Loucy (cell line): ENCODE measurements at regions not wholly inside any gene's neighbourhood (a gene's known extent, or its start where the extent isn't known, plus 50 kb on each side); places are given as distances from the start of the nearest gene placed in this dataset.
"Not testable (repeated sequence)": the region's sequence is repeated elsewhere in the genome, so short reads cannot be mapped to it uniquely, and the experiment has no call there.

Experiments used
- H2AFZ ChIP-seq: fragments of 200-600 bp; sonication (generic); 2 replicates; pipeline ENCODE4 v1.6.0; 2016; ENCODE audit warnings: antibody characterized with exemption, mild to moderate bottlenecking, low read length, moderate library complexity
- H3F3A ChIP-seq: fragments of 200-600 bp; 2 replicates; pipeline ENCODE4 v1.6.0; 2016; ENCODE audit warnings: antibody characterized with exemption, low read depth, mild to moderate bottlenecking
- H3K27me3 ChIP-seq: fragments of 200-600 bp; sonication (generic); 2 replicates; pipeline ENCODE4 v1.6.1; 2014; ENCODE audit warnings: low read length, mild to moderate bottlenecking; ENCODE audit not compliant: insufficient read depth, poor library complexity, severe bottlenecking
- H3K36me3 ChIP-seq: fragments of 200-600 bp; sonication (generic); 2 replicates; pipeline ENCODE4 v1.6.1; 2016; ENCODE audit warnings: low read length; ENCODE audit not compliant: insufficient read depth
- H3K4me1 ChIP-seq: fragments of 200-600 bp; sonication (generic); 2 replicates; pipeline ENCODE4 v1.5.1; 2014; ENCODE audit warnings: low read length, mild to moderate bottlenecking; ENCODE audit not compliant: insufficient read depth, poor library complexity, severe bottlenecking
- H3K4me2 ChIP-seq: fragments of 200-600 bp; sonication (generic); 2 replicates; pipeline ENCODE4 v1.6.0; 2014; ENCODE audit warnings: antibody characterized with exemption, low read length, low read depth, mild to moderate bottlenecking; ENCODE audit not compliant: poor library complexity, severe bottlenecking
- H3K4me3 ChIP-seq: fragments of 200-600 bp; sonication (generic); 2 replicates; pipeline ENCODE4 v1.5.1; 2014; ENCODE audit warnings: low read length, mild to moderate bottlenecking, mixed read lengths; ENCODE audit not compliant: poor library complexity, severe bottlenecking
- H3K79me2 ChIP-seq: fragments of 200-600 bp; sonication (generic); 2 replicates; pipeline ENCODE4 v1.6.1; 2014; ENCODE audit warnings: low read length; ENCODE audit not compliant: insufficient read depth
- H3K9ac ChIP-seq: fragments of 200-600 bp; sonication (generic); 2 replicates; pipeline ENCODE4 v1.6.0; 2014; ENCODE audit warnings: mild to moderate bottlenecking, low read depth, low read length, moderate library complexity; ENCODE audit not compliant: poor library complexity, severe bottlenecking
- H3K9me2 ChIP-seq: fragments of 200-600 bp; sonication (generic); replicated peaks from 2 replicates; pipeline ENCODE4 v1.6.1; 2016; ENCODE audit warnings: low read depth, low read length, mixed read lengths
- H3K9me3 ChIP-seq: fragments of 200-600 bp; sonication (generic); 2 replicates; pipeline ENCODE4 v1.6.1; 2014; ENCODE audit warnings: mild to moderate bottlenecking, antibody characterized with exemption, low read length, low read depth; ENCODE audit not compliant: insufficient read depth
- H4K20me1 ChIP-seq: fragments of 200-600 bp; sonication (generic); 2 replicates; pipeline ENCODE4 v1.6.0; 2014; ENCODE audit warnings: antibody characterized with exemption, low read length, mild to moderate bottlenecking; ENCODE audit not compliant: insufficient read depth, poor library complexity, severe bottlenecking
- EZH2phosphoT487 ChIP-seq: fragments of 200-600 bp; IDR thresholded peaks from 2 replicates; pipeline ENCODE4 v1.6.1; 2018; ENCODE audit warnings: antibody characterized with exemption, mild to moderate bottlenecking, moderate library complexity, borderline replicate concordance
- TF ChIP-seq, protein P1 (sequence below): fragments of 200-600 bp; sonication (generic); conservative IDR thresholded peaks from 2 replicates; pipeline ENCODE4 v1.5.1; 2014; ENCODE audit warnings: mild to moderate bottlenecking, antibody characterized with exemption, low read length

DNA sequence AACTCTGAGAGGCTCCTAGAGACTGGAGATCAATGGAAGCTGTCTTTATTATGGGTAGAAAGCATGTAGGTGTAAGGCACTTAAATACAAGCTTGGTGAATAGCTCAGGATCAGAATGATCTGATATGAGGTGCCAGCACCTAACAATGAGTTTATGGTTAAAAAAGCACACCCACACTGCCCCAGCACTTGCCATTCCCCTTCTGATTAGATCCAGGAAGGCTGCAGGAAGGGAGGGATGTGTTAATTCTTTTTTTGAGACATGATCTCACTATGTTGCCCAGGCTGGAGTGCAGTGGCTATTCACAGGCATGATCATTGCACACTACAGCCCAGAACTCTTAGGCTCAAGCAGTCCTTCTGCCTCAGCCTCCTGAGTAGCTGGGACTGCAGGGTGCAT, 71.8 kb upstream of the IVNS1ABP start:
- Histone ChIP-seq H3K9me3 (no peaks in the 10 kb centered on the region), H3K4me2 (no peak overlapping the region), H3K9ac (no peak overlapping the region), H3F3A (no peaks in the 10 kb centered on the region), H3K79me2 (no peaks in the 10 kb centered on the region), H3K4me1 (no peaks in the 10 kb centered on the region), H3K36me3 (no peaks in the 10 kb centered on the region), H3K27me3 (no peaks in the 10 kb centered on the region), H2AFZ (no peak overlapping the region), H3K4me3 (no peak overlapping the region), H4K20me1 (no peaks in the 10 kb centered on the region), H3K9me2 (no peaks in the 10 kb centered on the region)
- TF ChIP-seq, protein P1, sequence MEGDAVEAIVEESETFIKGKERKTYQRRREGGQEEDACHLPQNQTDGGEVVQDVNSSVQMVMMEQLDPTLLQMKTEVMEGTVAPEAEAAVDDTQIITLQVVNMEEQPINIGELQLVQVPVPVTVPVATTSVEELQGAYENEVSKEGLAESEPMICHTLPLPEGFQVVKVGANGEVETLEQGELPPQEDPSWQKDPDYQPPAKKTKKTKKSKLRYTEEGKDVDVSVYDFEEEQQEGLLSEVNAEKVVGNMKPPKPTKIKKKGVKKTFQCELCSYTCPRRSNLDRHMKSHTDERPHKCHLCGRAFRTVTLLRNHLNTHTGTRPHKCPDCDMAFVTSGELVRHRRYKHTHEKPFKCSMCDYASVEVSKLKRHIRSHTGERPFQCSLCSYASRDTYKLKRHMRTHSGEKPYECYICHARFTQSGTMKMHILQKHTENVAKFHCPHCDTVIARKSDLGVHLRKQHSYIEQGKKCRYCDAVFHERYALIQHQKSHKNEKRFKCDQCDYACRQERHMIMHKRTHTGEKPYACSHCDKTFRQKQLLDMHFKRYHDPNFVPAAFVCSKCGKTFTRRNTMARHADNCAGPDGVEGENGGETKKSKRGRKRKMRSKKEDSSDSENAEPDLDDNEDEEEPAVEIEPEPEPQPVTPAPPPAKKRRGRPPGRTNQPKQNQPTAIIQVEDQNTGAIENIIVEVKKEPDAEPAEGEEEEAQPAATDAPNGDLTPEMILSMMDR = no peak
- TF ChIP-seq EZH2phosphoT487 = no peak

DNA sequence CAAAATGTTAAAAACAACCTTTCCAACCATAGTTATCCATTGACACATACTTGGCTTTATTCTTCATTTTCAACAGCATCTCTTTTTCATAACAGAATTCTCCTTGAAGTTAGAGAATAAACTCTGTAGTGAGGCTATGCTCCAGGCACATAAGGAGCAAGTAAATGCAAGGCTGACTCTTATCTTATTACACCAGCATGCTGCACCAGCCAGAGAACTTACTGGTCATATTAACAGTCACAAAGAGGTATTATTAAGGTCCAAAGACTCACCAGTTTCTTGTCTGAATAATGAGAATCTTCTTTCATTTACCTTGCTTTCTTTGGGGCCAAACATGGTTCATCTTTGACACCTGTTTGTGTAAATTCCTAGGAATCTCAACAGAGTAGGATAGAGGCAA, 71.3 kb upstream of the IVNS1ABP start:
- no peak for TF ChIP-seq EZH2phosphoT487
- TF ChIP-seq, protein P1 = no peak
- no peaks in the 10 kb centered on the region for H3F3A ChIP-seq
- H3K27me3 ChIP-seq = no peaks in the 10 kb centered on the region
- no peaks in the 10 kb centered on the region for H3K9me3 ChIP-seq
- H3K36me3 ChIP-seq = no peaks in the 10 kb centered on the region
- no peaks in the 10 kb centered on the region for H3K4me1 ChIP-seq
- no peaks in the 10 kb centered on the region for H4K20me1 ChIP-seq
- H2AFZ ChIP-seq = no peak overlapping the region
- H3K79me2 ChIP-seq = no peaks in the 10 kb centered on the region
- no peak overlapping the region for H3K9ac ChIP-seq
- H3K9me2 ChIP-seq = no peaks in the 10 kb centered on the region
- no peak overlapping the region for H3K4me3 ChIP-seq
- no peak overlapping the region for H3K4me2 ChIP-seq

DNA sequence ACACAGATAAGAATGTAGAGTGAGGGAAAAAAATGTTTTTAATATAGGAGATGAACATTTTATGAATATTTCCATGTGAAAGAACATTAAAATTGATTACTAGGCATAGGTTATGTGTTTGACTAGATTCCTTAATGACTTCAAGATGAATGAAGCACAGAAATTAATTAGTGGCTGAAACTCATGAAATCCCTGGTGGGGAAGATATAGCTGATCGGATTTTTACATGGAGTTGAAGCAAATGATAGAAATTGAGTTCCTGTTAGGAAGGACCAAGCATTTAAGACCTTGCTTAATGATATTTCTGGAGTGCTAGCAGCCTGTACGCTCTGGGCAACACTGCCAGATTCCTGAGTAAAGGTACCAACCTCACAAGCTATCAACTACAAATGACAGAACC, 68.9 kb upstream of the IVNS1ABP start:
- no peak overlapping the region for H3K4me3 ChIP-seq
- H2AFZ ChIP-seq = no peak overlapping the region
- H3K79me2 ChIP-seq = no peaks in the 10 kb centered on the region
- no peaks in the 10 kb centered on the region for H3K4me1 ChIP-seq
- no peak overlapping the region for H3K9ac ChIP-seq
- TF ChIP-seq EZH2phosphoT487 = no peak
- TF ChIP-seq, protein P1 = no peak
- no peaks in the 10 kb centered on the region for H3F3A ChIP-seq
- no peaks in the 10 kb centered on the region for H3K9me2 ChIP-seq
- no peaks in the 10 kb centered on the region for H3K36me3 ChIP-seq
- no peaks in the 10 kb centered on the region for H3K27me3 ChIP-seq
- no peaks in the 10 kb centered on the region for H3K9me3 ChIP-seq
- no peak overlapping the region for H3K4me2 ChIP-seq
- H4K20me1 ChIP-seq = no peaks in the 10 kb centered on the region

DNA sequence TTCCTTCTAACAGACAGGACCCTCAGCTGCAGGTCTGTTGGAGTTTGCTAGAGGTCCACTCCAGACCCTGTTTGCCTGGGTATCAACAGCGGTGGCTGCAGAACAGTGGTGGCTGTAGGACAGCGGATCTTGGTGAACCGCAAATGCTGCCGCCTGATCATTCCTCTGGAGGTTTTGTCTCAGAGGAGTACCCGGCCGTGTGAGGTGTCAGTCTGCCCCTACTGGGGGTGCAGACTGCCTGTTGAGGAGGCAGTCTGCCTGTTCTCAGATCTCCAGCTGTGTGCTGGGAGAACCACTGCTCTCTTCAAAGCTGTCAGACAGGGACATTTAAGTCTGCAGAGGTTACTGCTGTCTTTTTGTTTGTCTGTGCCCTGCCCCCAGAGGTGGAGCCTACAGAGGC, 66.8 kb upstream of the IVNS1ABP start:
- not testable (repeated sequence) for H3K4me3 ChIP-seq, H3K9me2 ChIP-seq, H3K4me1 ChIP-seq, H4K20me1 ChIP-seq, H2AFZ ChIP-seq, H3K4me2 ChIP-seq, H3K27me3 ChIP-seq, H3K9ac ChIP-seq, H3K9me3 ChIP-seq, H3K79me2 ChIP-seq, H3F3A ChIP-seq, H3K36me3 ChIP-seq
